Natural killer cell (primary cell): ENCODE measurements at regions not wholly inside any gene's neighbourhood (a gene's known extent, or its start where the extent isn't known, plus 50 kb on each side); places are given as distances from the start of the nearest gene placed in this dataset.

Experiments
- ATAC-seq, 3 donors: fragments of 150-1000 bp in 2 of 3; fragments of 200-7000 bp in 1 of 3; cut with Tn5 transposase; 1 replicate in 1 of 3; 2 replicates in 2 of 3; pipeline ENCODE4 v1.10.0; 2021; ENCODE audit warnings: mild to moderate bottlenecking in 2 of 3, moderate library complexity in 2 of 3
- DNase-seq, 2 donors: peaks; one replicate each; pipeline versions ENCODE4 v3.0.0 to v3.0.0-alpha.2; 2013 to 2021; ENCODE audit warnings: mixed read lengths in 1 of 2
- H3K27ac ChIP-seq: one replicate; pipeline ENCODE4 v1.5.1; 2013; ENCODE audit warnings: mild to moderate bottlenecking, low read length
- H3K27me3 ChIP-seq: one replicate; pipeline ENCODE4 v1.6.1; 2013; ENCODE audit warnings: low read length; ENCODE audit not compliant: control insufficient read depth, insufficient read depth
- H3K36me3 ChIP-seq: one replicate; pipeline ENCODE4 v1.6.1; 2013; ENCODE audit warnings: low read length; ENCODE audit not compliant: control insufficient read depth, insufficient read depth
- H3K4me1 ChIP-seq: one replicate; pipeline ENCODE4 v1.6.1; 2013; ENCODE audit warnings: low read length; ENCODE audit not compliant: control insufficient read depth, insufficient read depth
- H3K4me3 ChIP-seq: one replicate; pipeline ENCODE4 v1.5.1; 2013; ENCODE audit warnings: low read length
- H3K9me3 ChIP-seq: one replicate; pipeline ENCODE4 v1.6.1; 2013; ENCODE audit warnings: low read length; ENCODE audit not compliant: control insufficient read depth, insufficient read depth
- H3K27ac Mint-ChIP-seq, 2 donors: one replicate each; pipeline ENCODE4 v1.8.0; 2022; ENCODE audit warnings: mild to moderate bottlenecking in 2 of 2, mixed read lengths in 2 of 2, moderate library complexity in 1 of 2
- H3K27me3 Mint-ChIP-seq, 2 donors: one replicate each; pipeline ENCODE4 v1.8.0; 2022; ENCODE audit warnings: low read depth in 2 of 2, mixed read lengths in 2 of 2
- H3K36me3 Mint-ChIP-seq: one replicate; pipeline ENCODE4 v1.8.0; 2022; ENCODE audit warnings: mixed read lengths
- H3K4me1 Mint-ChIP-seq, 2 donors: one replicate each; pipeline ENCODE4 v1.8.0; 2022; ENCODE audit warnings: mixed read lengths in 2 of 2
- H3K4me3 Mint-ChIP-seq: one replicate; pipeline ENCODE4 v1.8.0; 2022; ENCODE audit warnings: mild to moderate bottlenecking, moderate library complexity, mixed read lengths
- H3K9me3 Mint-ChIP-seq, 2 donors: one replicate each; pipeline ENCODE4 v1.8.0; 2022; ENCODE audit warnings: mixed read lengths in 2 of 2
- WGBS: methylation state at CpG from one replicate; pipeline ENCODE4 v1.1.7; 2013; ENCODE audit warnings: missing lambda C conversion rate; ENCODE audit not compliant: insufficient coverage; 5-methylcytosine and 5-hydroxymethylcytosine counted together
- intact Hi-C: fragments of 100-400 bp; cut with micrococcal nuclease; formaldehyde crosslinking; loops from one replicate; pipeline ENCODE4 v1.14.2; 2022
- TF ChIP-seq, protein P1 (sequence below): fragments of 200-600 bp; IDR thresholded peaks from one replicate; pipeline ENCODE4 v1.8.0; 2022; ENCODE audit warnings: antibody characterized with exemption

DNA sequence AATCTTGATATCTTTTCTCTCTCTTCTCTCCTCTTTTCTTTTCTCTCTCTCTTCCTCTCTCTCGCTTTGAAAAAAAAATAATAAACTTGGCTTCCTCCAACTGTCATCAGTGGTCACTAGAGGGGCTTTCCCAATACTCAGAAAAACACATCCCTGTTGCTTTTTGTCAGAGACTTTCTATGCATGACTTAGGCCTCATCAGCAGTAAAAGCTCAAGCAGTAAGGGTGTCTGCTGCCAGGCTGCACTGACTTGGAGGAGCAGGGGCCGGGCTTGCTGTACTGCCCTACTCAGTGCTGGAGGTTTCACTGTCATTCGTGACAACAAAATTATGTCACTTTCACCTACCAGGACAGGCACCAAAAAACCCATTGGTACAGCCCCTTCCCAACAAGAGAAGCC, 272.0 kb downstream of the ADGB start:
- Mint-ChIP-seq H3K27me3 (peaks cover 0 to 7% of the 10 kb centered on the region in 2 donors), H3K4me3 (no peak overlapping the region), H3K4me1 (no peaks in the 10 kb centered on the region), H3K9me3 (no peaks in the 10 kb centered on the region), H3K27ac (no peak overlapping the region), H3K36me3 (no peaks in the 10 kb centered on the region)
- no peak overlapping the region for H3K27ac ChIP-seq
- H3K27me3 ChIP-seq = no peaks in the 10 kb centered on the region
- ATAC-seq = no peak
- no peaks in the 10 kb centered on the region for H3K36me3 ChIP-seq
- no peak for DNase-seq
- TF ChIP-seq, protein P1, sequence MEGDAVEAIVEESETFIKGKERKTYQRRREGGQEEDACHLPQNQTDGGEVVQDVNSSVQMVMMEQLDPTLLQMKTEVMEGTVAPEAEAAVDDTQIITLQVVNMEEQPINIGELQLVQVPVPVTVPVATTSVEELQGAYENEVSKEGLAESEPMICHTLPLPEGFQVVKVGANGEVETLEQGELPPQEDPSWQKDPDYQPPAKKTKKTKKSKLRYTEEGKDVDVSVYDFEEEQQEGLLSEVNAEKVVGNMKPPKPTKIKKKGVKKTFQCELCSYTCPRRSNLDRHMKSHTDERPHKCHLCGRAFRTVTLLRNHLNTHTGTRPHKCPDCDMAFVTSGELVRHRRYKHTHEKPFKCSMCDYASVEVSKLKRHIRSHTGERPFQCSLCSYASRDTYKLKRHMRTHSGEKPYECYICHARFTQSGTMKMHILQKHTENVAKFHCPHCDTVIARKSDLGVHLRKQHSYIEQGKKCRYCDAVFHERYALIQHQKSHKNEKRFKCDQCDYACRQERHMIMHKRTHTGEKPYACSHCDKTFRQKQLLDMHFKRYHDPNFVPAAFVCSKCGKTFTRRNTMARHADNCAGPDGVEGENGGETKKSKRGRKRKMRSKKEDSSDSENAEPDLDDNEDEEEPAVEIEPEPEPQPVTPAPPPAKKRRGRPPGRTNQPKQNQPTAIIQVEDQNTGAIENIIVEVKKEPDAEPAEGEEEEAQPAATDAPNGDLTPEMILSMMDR = no peak
- no peaks in the 10 kb centered on the region for H3K4me1 ChIP-seq
- 51% methylated on average over 3 of the region's 3 CpGs for WGBS
- no peak overlapping the region for H3K4me3 ChIP-seq
- no peaks in the 10 kb centered on the region for H3K9me3 ChIP-seq
- intact Hi-C loops = no loop called here

DNA sequence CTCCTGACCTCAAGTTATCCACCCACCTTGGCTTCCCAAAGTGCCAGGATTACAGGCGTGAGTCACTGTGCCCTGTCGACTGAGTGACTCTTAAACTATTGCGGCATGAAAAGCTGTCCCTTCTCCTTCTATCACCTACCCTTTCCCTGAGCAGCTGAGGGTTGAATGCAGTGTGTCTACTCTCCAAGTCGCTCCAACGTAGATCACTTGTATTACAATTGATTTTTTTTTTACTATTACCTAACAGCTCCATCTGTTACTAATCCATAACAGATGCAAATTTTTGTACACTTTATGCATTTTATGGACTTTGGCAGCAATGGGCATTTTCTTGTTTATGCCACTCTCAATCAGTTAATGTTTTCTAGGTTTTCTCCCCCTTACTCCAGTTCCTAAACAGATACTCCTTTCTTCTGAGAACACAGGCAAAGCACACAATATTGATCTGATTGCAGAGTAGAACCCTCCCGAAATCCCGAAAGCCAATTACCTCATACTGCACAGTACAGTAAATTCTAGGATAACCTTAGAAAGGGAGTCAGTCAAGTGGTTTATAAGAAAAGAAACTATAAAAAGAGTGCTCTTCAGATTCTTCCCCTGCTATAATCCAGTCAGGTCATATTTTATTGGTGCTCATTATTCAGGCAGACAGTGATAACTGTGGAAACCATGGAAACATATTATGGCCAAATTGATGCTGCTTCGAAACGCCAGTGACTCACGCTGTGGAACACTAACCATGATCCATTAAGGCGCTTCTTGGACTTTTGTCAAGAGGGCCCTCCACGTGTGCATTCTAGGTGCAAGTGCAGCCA, 273.0 kb downstream of the ADGB start:
- Histone ChIP-seq H3K27ac (no peak overlapping the region), H3K4me1 (no peaks in the 10 kb centered on the region), H3K36me3 (no peaks in the 10 kb centered on the region), H3K4me3 (no peak overlapping the region), H3K9me3 (no peaks in the 10 kb centered on the region), H3K27me3 (no peaks in the 10 kb centered on the region)
- Mint-ChIP-seq H3K9me3 (no peaks in the 10 kb centered on the region), H3K4me1 (peaks cover 0 to 7% of the 10 kb centered on the region in 2 donors), H3K36me3 (no peaks in the 10 kb centered on the region), H3K27ac (no peak overlapping the region), H3K27me3 (peaks cover 0 to 17% of the 10 kb centered on the region in 2 donors), H3K4me3 (no peak overlapping the region)
- ATAC-seq = no peak
- WGBS = 94% methylated on average over 10 of the region's 12 CpGs
- intact Hi-C loops = no loop called here
- DNase-seq = no peak
- TF ChIP-seq, protein P1 = no peak

DNA sequence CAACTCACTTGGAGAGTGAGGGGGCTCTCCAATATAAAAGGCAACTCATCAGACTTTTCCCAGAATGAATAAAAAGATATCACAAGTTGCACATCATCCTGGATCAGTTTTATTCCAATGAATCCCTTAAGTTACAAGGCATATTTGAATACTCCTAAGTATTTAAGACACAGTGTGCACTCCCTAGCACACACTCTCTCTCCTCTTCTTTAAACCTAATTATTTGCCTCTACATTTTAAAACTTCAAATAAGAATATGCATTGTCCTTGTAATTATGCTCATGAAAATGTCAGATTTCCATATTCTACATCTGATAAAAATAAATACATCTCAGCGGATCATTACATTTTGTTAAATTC, 273.6 kb downstream of the ADGB start:
- Histone ChIP-seq H3K27me3 (no peaks in the 10 kb centered on the region), H3K36me3 (no peaks in the 10 kb centered on the region), H3K9me3 (no peaks in the 10 kb centered on the region), H3K4me3 (no peak overlapping the region), H3K27ac (no peak overlapping the region), H3K4me1 (no peaks in the 10 kb centered on the region)
- Mint-ChIP-seq H3K36me3 (no peaks in the 10 kb centered on the region), H3K9me3 (no peaks in the 10 kb centered on the region), H3K4me1 (peaks cover 0 to 7% of the 10 kb centered on the region in 2 donors), H3K27me3 (peaks cover 0 to 17% of the 10 kb centered on the region in 2 donors), H3K27ac (no peak overlapping the region), H3K4me3 (no peak overlapping the region)
- 100% methylated on average over 1 of the region's 1 CpG for WGBS
- ATAC-seq = no peak
- DNase-seq = no peak
- intact Hi-C loops = no loop called here
- TF ChIP-seq, protein P1 = no peak
